Type B pancreatic cell (in vitro differentiated cells): ENCODE measurements at regions not wholly inside any gene's neighbourhood (a gene's known extent, or its start where the extent isn't known, plus 50 kb on each side); places are given as distances from the start of the nearest gene placed in this dataset.

Experiments
- DNase-seq: peaks from one replicate; pipeline ENCODE4 v3.0.0; 2021; ENCODE audit warnings: mixed read lengths; ENCODE audit not compliant: unreplicated experiment; ENCODE audit errors: extremely low spot score
- H3K27ac Mint-ChIP-seq: 2 replicates; pipeline ENCODE4 v1.8.0; 2021; ENCODE audit warnings: mild to moderate bottlenecking, mixed read lengths
- H3K27me3 Mint-ChIP-seq: 2 replicates; pipeline ENCODE4 v1.8.0; 2021; ENCODE audit warnings: mixed read lengths
- H3K36me3 Mint-ChIP-seq: 2 replicates; pipeline ENCODE4 v1.8.0; 2021; ENCODE audit warnings: mixed read lengths
- H3K4me1 Mint-ChIP-seq: one replicate; pipeline ENCODE4 v1.8.0; 2021; ENCODE audit warnings: mixed read lengths; ENCODE audit not compliant: unreplicated experiment
- H3K4me3 Mint-ChIP-seq: 2 replicates; pipeline ENCODE4 v1.8.0; 2021; ENCODE audit warnings: mild to moderate bottlenecking, mixed read lengths
- H3K9me3 Mint-ChIP-seq: 2 replicates; pipeline ENCODE4 v1.8.0; 2021; ENCODE audit warnings: mixed read lengths
- CTCF ChIP-seq: fragments of 200-600 bp; sonication (generic); conservative IDR thresholded peaks from 2 replicates; pipeline ENCODE4 v1.5.0; 2021; ENCODE audit warnings: antibody characterized with exemption, mild to moderate bottlenecking

GRCh38 chr11:104320956-104321355, 157.0 kb upstream of the PDGFD start:
- Mint-ChIP-seq H3K9me3 (peaks cover 4% of the 10 kb centered on the region), H3K27me3 (no peaks in the 10 kb centered on the region), H3K36me3 (no peaks in the 10 kb centered on the region), H3K4me3 (no peak overlapping the region), H3K4me1 (peaks cover 7% of the 10 kb centered on the region), H3K27ac (no peak overlapping the region)
- no peak for TF ChIP-seq CTCF
- DNase-seq, result no peak

- TF ChIP-seq CTCF, result no peak
- no peak for DNase-seq
- Mint-ChIP-seq H3K4me1 (peaks cover 7% of the 10 kb centered on the region), H3K27me3 (no peaks in the 10 kb centered on the region), H3K9me3 (peaks cover 4% of the 10 kb centered on the region), H3K36me3 (no peaks in the 10 kb centered on the region), H3K4me3 (no peak overlapping the region), H3K27ac (no peak overlapping the region)
Observed at GRCh38 chr11:104320097-104320496, 156.2 kb upstream of the PDGFD start.

DNA sequence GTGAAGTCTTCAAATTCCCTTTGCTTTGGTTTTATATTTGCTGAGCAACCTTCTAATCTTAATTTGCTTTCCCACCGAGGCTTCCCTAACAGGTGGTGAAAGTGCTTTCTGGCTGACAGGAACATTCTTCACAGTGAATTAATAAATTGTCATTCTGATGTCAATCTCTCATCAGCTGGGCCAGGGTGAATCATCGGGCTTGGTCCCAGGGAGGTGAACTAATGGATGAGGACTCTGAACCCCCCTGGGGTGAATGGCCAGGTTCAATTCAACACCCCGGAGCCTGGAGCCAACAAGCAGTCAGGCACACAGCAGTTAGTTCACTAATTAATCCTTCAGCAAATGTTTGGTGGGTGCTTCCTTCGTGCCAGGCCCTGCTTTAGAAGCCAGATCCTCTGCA, 155.4 kb upstream of the PDGFD start:
- H3K27me3 Mint-ChIP-seq, result no peaks in the 10 kb centered on the region
- no peak overlapping the region for H3K27ac Mint-ChIP-seq
- peaks cover 4% of the 10 kb centered on the region for H3K9me3 Mint-ChIP-seq
- peaks cover 7% of the 10 kb centered on the region for H3K4me1 Mint-ChIP-seq
- no peak overlapping the region for H3K4me3 Mint-ChIP-seq
- H3K36me3 Mint-ChIP-seq, result no peaks in the 10 kb centered on the region
- DNase-seq, result no peak
- no peak for TF ChIP-seq CTCF

DNA sequence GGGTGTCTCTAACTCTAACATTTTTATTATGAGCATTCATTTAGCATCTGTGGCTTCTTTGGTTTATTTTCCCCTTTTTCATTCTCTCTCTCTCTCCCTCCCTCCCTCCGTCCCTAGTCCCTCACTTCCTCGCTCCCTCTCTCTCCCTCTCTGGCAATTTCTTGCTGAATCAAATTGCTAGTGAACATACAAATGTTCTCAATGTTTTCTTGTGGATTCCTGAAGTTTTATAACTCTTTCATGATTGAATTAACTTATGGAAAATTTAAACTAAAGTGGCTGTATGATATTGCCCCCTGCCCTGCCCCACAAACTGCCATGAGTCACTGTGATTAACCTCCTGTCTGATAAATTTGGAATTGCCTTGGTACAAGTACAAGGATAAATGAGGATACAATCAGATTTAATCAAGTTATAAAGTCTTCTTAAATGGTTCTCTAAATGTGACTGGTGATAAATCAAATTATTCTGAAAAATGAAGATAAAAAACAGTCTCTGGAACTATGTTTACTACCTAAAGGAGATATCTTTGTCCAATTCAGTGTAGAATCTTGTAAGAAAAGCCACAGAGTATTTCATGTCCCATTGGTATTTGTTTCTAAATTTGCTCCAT, 143.0 kb upstream of the PDGFD start:
- no peak overlapping the region for H3K4me3 Mint-ChIP-seq
- H3K4me1 Mint-ChIP-seq, result no peaks in the 10 kb centered on the region
- no peak for DNase-seq
- TF ChIP-seq CTCF, result no peak
- no peak overlapping the region for H3K27ac Mint-ChIP-seq
- no peaks in the 10 kb centered on the region for H3K27me3 Mint-ChIP-seq
- H3K36me3 Mint-ChIP-seq, result no peaks in the 10 kb centered on the region
- no peaks in the 10 kb centered on the region for H3K9me3 Mint-ChIP-seq

- H3K9me3 Mint-ChIP-seq, result no peaks in the 10 kb centered on the region
- H3K27me3 Mint-ChIP-seq, result no peaks in the 10 kb centered on the region
- no peak overlapping the region for H3K27ac Mint-ChIP-seq
- TF ChIP-seq CTCF, result no peak
- H3K4me3 Mint-ChIP-seq, result no peak overlapping the region
- DNase-seq, result no peak
- no peaks in the 10 kb centered on the region for H3K4me1 Mint-ChIP-seq
- no peaks in the 10 kb centered on the region for H3K36me3 Mint-ChIP-seq
Observed at GRCh38 chr11:104301776-104302175, 137.8 kb upstream of the PDGFD start.

GRCh38 chr11:104291646-104292045, 127.7 kb upstream of the PDGFD start:
- H3K9me3 Mint-ChIP-seq, result no peaks in the 10 kb centered on the region
- no peak overlapping the region for H3K4me3 Mint-ChIP-seq
- no peaks in the 10 kb centered on the region for H3K36me3 Mint-ChIP-seq
- peaks cover 6% of the 10 kb centered on the region for H3K27me3 Mint-ChIP-seq
- no peaks in the 10 kb centered on the region for H3K4me1 Mint-ChIP-seq
- TF ChIP-seq CTCF, result no peak
- DNase-seq, result no peak
- H3K27ac Mint-ChIP-seq, result no peak overlapping the region
